Karpas-422 (cell line): ENCODE measurements at regions not wholly inside any gene's neighbourhood (a gene's known extent, or its start where the extent isn't known, plus 50 kb on each side); places are given as distances from the start of the nearest gene placed in this dataset.

Source experiments
- DNase-seq: peaks from one replicate; pipeline ENCODE4 v3.0.0-alpha.2; 2015
- H2AFZ ChIP-seq: fragments of 200-600 bp; sonication (generic); 2 replicates; pipeline ENCODE4 v1.6.1; 2014; ENCODE audit warnings: antibody characterized with exemption, low read length, mixed read lengths
- H3K27ac ChIP-seq: fragments of 200-600 bp; sonication (generic); 2 replicates; pipeline ENCODE4 v1.5.1; 2014; ENCODE audit warnings: mild to moderate bottlenecking, low read length, moderate library complexity
- H3K27me3 ChIP-seq: fragments of 200-600 bp; sonication (generic); 2 replicates; pipeline ENCODE4 v1.6.1; 2014; ENCODE audit warnings: low read length, mixed read lengths
- H3K36me3 ChIP-seq: fragments of 200-600 bp; sonication (generic); 2 replicates; pipeline ENCODE4 v1.6.1; 2014; ENCODE audit warnings: low read length, mixed read lengths; ENCODE audit not compliant: insufficient read depth
- H3K4me1 ChIP-seq: fragments of 200-600 bp; sonication (generic); 2 replicates; pipeline ENCODE4 v1.6.1; 2014; ENCODE audit warnings: mild to moderate bottlenecking, low read length, mixed read lengths
- H3K4me2 ChIP-seq: fragments of 200-600 bp; sonication (generic); 2 replicates; pipeline ENCODE4 v1.6.1; 2014; ENCODE audit warnings: low read length, low read depth, mild to moderate bottlenecking; ENCODE audit not compliant: poor library complexity, severe bottlenecking
- H3K4me3 ChIP-seq: fragments of 200-600 bp; sonication (generic); 2 replicates; pipeline ENCODE4 v1.5.1; 2014; ENCODE audit warnings: mild to moderate bottlenecking, antibody characterized with exemption, low read length, mixed read lengths
- H3K79me2 ChIP-seq: fragments of 200-600 bp; sonication (generic); 2 replicates; pipeline ENCODE4 v1.6.1; 2014; ENCODE audit warnings: mild to moderate bottlenecking, low read length, mixed read lengths
- H3K9ac ChIP-seq: fragments of 200-600 bp; sonication (generic); 2 replicates; pipeline ENCODE4 v1.6.0; 2014; ENCODE audit warnings: low read length
- H3K9me2 ChIP-seq: fragments of 200-600 bp; sonication (generic), shearing (Covaris generic); replicated peaks from 2 replicates; pipeline ENCODE4 v1.6.0; 2014; ENCODE audit warnings: mild to moderate bottlenecking, low read length, moderate library complexity; ENCODE audit not compliant: insufficient read depth
- H3K9me3 ChIP-seq: fragments of 300-700, 200-600 bp; sonication (generic); 2 replicates; pipeline ENCODE4 v1.6.1; 2014; ENCODE audit warnings: low read length, mixed read lengths
- H4K20me1 ChIP-seq: fragments of 200-600 bp; sonication (generic); 2 replicates; pipeline ENCODE4 v1.6.1; 2014; ENCODE audit warnings: mild to moderate bottlenecking, antibody characterized with exemption, low read length, low read depth; ENCODE audit not compliant: insufficient read depth

DNA sequence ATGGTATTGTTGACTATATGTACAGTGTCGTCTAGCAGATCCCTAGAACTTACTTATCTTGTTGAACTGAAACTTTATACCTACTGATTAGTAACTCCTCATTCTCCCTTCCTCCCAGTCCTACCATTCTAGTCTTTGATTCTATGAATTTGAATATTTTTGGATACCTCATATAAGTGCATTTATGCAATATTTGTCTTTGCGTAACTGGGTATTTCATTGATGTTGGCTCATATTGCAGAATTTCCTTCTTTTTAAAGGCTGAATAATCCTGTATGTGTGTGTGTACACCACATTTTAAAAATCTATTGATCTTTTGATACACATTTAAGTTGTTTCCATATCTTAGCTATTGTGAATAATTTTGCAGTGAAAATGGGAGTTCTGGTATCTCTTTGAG is 119.9 kb downstream of the SOX4 start:
- Histone ChIP-seq H3K27ac (no peak overlapping the region), H3K36me3 (no peaks in the 10 kb centered on the region), H3K4me3 (no peak overlapping the region), H3K79me2 (no peaks in the 10 kb centered on the region), H3K27me3 (no peaks in the 10 kb centered on the region), H3K9ac (no peak overlapping the region), H3K4me1 (no peaks in the 10 kb centered on the region), H4K20me1 (no peaks in the 10 kb centered on the region), H3K9me2 (no peaks in the 10 kb centered on the region), H3K9me3 (no peaks in the 10 kb centered on the region), H2AFZ (no peak overlapping the region), H3K4me2 (no peak overlapping the region)
- DNase-seq: no peak

GRCh38 chr6:21715180-21715579 is 121.6 kb downstream of the SOX4 start:
- no peaks in the 10 kb centered on the region for H3K9me2 ChIP-seq
- no peaks in the 10 kb centered on the region for H3K79me2 ChIP-seq

GRCh38 chr6:21722510-21722909 is 129.0 kb downstream of the SOX4 start:
- Histone ChIP-seq H3K27ac (no peak overlapping the region), H3K9me3 (no peaks in the 10 kb centered on the region), H3K36me3 (no peaks in the 10 kb centered on the region), H3K27me3 (no peaks in the 10 kb centered on the region), H3K4me1 (no peaks in the 10 kb centered on the region), H3K4me3 (no peak overlapping the region), H3K4me2 (no peak overlapping the region), H3K79me2 (no peaks in the 10 kb centered on the region), H2AFZ (no peak overlapping the region), H3K9ac (no peak overlapping the region), H4K20me1 (no peaks in the 10 kb centered on the region), H3K9me2 (no peaks in the 10 kb centered on the region)
- no peak for DNase-seq

More at GRCh38 chr6:21715180-21715579, 121.6 kb downstream of the SOX4 start:
- H3K27me3 ChIP-seq: no peaks in the 10 kb centered on the region
- no peak overlapping the region for H3K27ac ChIP-seq
- no peak overlapping the region for H3K4me3 ChIP-seq
- H3K9ac ChIP-seq: no peak overlapping the region
- no peak for DNase-seq
- H3K9me3 ChIP-seq: no peaks in the 10 kb centered on the region
- no peaks in the 10 kb centered on the region for H4K20me1 ChIP-seq
- H3K4me1 ChIP-seq: no peaks in the 10 kb centered on the region
- no peak overlapping the region for H2AFZ ChIP-seq
- H3K4me2 ChIP-seq: no peak overlapping the region
- no peaks in the 10 kb centered on the region for H3K36me3 ChIP-seq

- Histone ChIP-seq H3K4me3 (no peak overlapping the region), H3K4me1 (no peaks in the 10 kb centered on the region), H3K79me2 (no peaks in the 10 kb centered on the region), H4K20me1 (no peaks in the 10 kb centered on the region), H2AFZ (no peak overlapping the region), H3K9me3 (no peaks in the 10 kb centered on the region), H3K4me2 (no peak overlapping the region), H3K9ac (no peak overlapping the region), H3K36me3 (no peaks in the 10 kb centered on the region), H3K27me3 (no peaks in the 10 kb centered on the region), H3K27ac (no peak overlapping the region), H3K9me2 (no peaks in the 10 kb centered on the region)
- no peak for DNase-seq
Measured at GRCh38 chr6:21726676-21727075, 133.1 kb downstream of the SOX4 start.

- H3K79me2 ChIP-seq: no peaks in the 10 kb centered on the region
- no peaks in the 10 kb centered on the region for H3K36me3 ChIP-seq
- no peaks in the 10 kb centered on the region for H3K4me1 ChIP-seq
- H3K4me3 ChIP-seq: no peak overlapping the region
- no peak overlapping the region for H2AFZ ChIP-seq
- no peaks in the 10 kb centered on the region for H3K27me3 ChIP-seq
- H3K4me2 ChIP-seq: no peak overlapping the region
- no peaks in the 10 kb centered on the region for H3K9me2 ChIP-seq
- no peak for DNase-seq
- no peak overlapping the region for H3K9ac ChIP-seq
- no peaks in the 10 kb centered on the region for H3K9me3 ChIP-seq
- H3K27ac ChIP-seq: no peak overlapping the region
- H4K20me1 ChIP-seq: no peaks in the 10 kb centered on the region
Measured at GRCh38 chr6:21728141-21728540, 134.6 kb downstream of the SOX4 start.

GRCh38 chr6:21729431-21729830 is 135.9 kb downstream of the SOX4 start:
- Histone ChIP-seq H3K4me2 (no peak overlapping the region), H4K20me1 (no peaks in the 10 kb centered on the region), H2AFZ (no peak overlapping the region), H3K4me1 (no peaks in the 10 kb centered on the region), H3K9me3 (no peaks in the 10 kb centered on the region), H3K4me3 (no peak overlapping the region), H3K27ac (no peak overlapping the region), H3K27me3 (no peaks in the 10 kb centered on the region), H3K9me2 (no peaks in the 10 kb centered on the region), H3K79me2 (no peaks in the 10 kb centered on the region), H3K36me3 (no peaks in the 10 kb centered on the region), H3K9ac (no peak overlapping the region)
- DNase-seq: no peak

GRCh38 chr6:21730533-21730932 is 137.0 kb downstream of the SOX4 start:
- H3K4me2 ChIP-seq: no peak overlapping the region
- no peaks in the 10 kb centered on the region for H3K9me3 ChIP-seq
- no peak overlapping the region for H3K4me3 ChIP-seq
- no peaks in the 10 kb centered on the region for H4K20me1 ChIP-seq
- H2AFZ ChIP-seq: no peak overlapping the region
- H3K9me2 ChIP-seq: no peaks in the 10 kb centered on the region
- H3K9ac ChIP-seq: no peak overlapping the region
- H3K4me1 ChIP-seq: no peaks in the 10 kb centered on the region
- no peaks in the 10 kb centered on the region for H3K36me3 ChIP-seq
- no peaks in the 10 kb centered on the region for H3K79me2 ChIP-seq
- H3K27me3 ChIP-seq: no peaks in the 10 kb centered on the region
- no peak for DNase-seq
- H3K27ac ChIP-seq: no peak overlapping the region

DNA sequence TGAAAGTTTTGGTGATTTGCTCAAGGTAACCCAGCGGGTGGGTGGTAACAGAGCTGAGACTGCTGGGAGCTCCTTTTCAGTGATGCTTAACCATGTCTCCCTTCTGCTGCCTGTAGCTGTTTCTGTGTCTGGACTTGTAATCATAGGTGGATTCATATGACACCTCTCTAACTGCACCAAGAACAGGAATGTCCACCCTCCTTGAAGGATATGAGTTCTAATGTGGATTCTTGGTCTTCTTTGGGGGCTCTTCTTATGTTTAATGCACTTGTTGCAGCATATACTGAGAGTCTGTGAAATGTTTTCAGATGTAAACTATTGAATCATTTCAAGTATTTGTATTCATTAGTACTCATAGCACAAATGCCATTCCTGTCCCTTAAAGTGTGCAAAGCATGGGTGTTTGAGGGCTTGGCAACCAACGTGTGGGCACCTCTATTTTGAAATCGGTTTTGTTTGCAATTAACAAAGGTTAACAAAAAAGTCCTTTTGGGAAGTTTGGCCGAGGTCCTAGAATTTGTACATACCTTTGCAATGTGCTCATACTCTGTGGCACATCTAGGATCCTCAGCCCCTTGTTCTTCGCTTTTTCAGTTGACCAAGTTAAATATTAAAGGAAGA is 138.0 kb downstream of the SOX4 start:
- Histone ChIP-seq H3K9me2 (no peaks in the 10 kb centered on the region), H3K79me2 (no peaks in the 10 kb centered on the region), H2AFZ (no peak overlapping the region), H3K9ac (no peak overlapping the region), H3K36me3 (no peaks in the 10 kb centered on the region), H3K4me2 (no peak overlapping the region), H3K27me3 (no peaks in the 10 kb centered on the region), H4K20me1 (no peaks in the 10 kb centered on the region), H3K9me3 (no peaks in the 10 kb centered on the region), H3K4me1 (no peaks in the 10 kb centered on the region), H3K27ac (no peak overlapping the region), H3K4me3 (no peak overlapping the region)
- DNase-seq: no peak
